ENCODE measurements at regions not wholly inside any gene's neighbourhood (a gene's known extent, or its start where the extent isn't known, plus 50 kb on each side); places are given as distances from the start of the nearest gene placed in this dataset.

DNA sequence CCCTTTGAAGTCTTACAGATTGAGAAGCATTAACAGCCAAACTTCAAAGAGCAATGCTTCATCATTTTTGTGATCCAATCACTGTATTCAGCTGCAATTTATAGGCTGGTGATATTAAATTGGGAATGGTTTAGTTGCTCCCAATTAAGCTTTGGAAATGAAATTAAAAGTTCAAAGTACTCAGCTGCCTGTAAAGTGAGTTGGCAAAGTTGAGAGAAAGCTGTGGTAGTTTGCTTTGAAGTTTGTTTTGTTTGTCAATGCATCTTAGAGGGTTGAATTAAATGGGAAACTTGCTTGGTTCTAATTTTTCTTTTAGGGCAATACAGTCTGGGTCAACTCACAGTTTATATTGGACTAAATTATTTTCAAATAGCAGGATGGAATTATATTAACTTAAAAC lies 238.4 kb upstream of the CTSO start:
- no peaks in the 10 kb centered on the region for H3K27me3 ChIP-seq (replicated peaks; ENCODE audit: insufficient read depth)

GRCh38 chr4:156191044-156191781 lies 237.5 kb upstream of the CTSO start:
- no peak overlapping the region for H3K27ac ChIP-seq
- TF ChIP-seq CTCF (IDR thresholded peaks at IDR 0.05), result no peak
- ATAC-seq (ENCODE audit: insufficient number of reproducible peaks, low FRiP score, low read depth) (no peak), DNase-seq (ENCODE audit: low spot score) (no peak)
- no peaks in the 10 kb centered on the region for H3K27me3 ChIP-seq (replicated peaks; ENCODE audit: insufficient read depth)
- H3K36me3 ChIP-seq, result no peaks in the 10 kb centered on the region
- no peaks in the 10 kb centered on the region for H3K4me1 ChIP-seq (ENCODE audit: control insufficient read depth in 1 of 2, low read depth in 2 of 2)
- no peaks in the 10 kb centered on the region for H3K9me3 ChIP-seq
- H3K4me3 ChIP-seq, result no peak overlapping the region

More for the DNA sequence above, 238.4 kb upstream of the CTSO start:
- Histone ChIP-seq H3K4me1 (ENCODE audit: control insufficient read depth in 1 of 2, low read depth in 2 of 2) (no peaks in the 10 kb centered on the region), H3K9me3 (no peaks in the 10 kb centered on the region), H3K36me3 (no peaks in the 10 kb centered on the region), H3K4me3 (no peak overlapping the region), H3K27ac (no peak overlapping the region)
- TF ChIP-seq CTCF (IDR thresholded peaks at IDR 0.05), result no peak
- DNase-seq (ENCODE audit: low spot score), result no peak
- ATAC-seq (ENCODE audit: insufficient number of reproducible peaks, low FRiP score, low read depth), result no peak

DNA sequence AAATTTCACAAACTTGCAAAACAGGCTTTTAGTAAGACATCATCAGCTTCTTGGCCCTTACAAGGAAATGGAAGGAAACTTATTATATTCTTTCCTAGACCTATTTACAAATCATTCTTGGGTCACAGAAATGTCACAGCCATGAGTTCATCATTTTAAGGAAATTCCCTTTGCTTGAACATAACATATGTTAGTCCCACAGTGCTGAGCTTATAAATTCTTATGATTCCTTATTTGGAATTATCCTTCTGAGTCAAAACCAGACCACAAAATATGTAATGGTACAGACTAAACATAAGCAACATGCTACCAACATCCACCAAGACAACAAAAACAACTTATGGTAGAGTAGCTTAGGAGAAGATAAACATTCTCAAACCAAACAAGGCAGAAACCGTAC lies 236.9 kb upstream of the CTSO start:
- H3K36me3 ChIP-seq, result no peaks in the 10 kb centered on the region
- no peaks in the 10 kb centered on the region for H3K27me3 ChIP-seq (replicated peaks; ENCODE audit: insufficient read depth)
- H3K27ac ChIP-seq, result no peak overlapping the region
- no peak for DNase-seq (ENCODE audit: low spot score)
- no peaks in the 10 kb centered on the region for H3K4me1 ChIP-seq (ENCODE audit: control insufficient read depth in 1 of 2, low read depth in 2 of 2)
- no peak for ATAC-seq (ENCODE audit: insufficient number of reproducible peaks, low FRiP score, low read depth)
- no peaks in the 10 kb centered on the region for H3K9me3 ChIP-seq
- no peak for TF ChIP-seq CTCF (IDR thresholded peaks at IDR 0.05)
- no peak overlapping the region for H3K4me3 ChIP-seq

GRCh38 chr4:156188596-156188995 lies 234.9 kb upstream of the CTSO start:
- Histone ChIP-seq H3K4me1 (ENCODE audit: control insufficient read depth in 1 of 2, low read depth in 2 of 2) (no peaks in the 10 kb centered on the region), H3K27me3 (replicated peaks; ENCODE audit: insufficient read depth) (no peaks in the 10 kb centered on the region), H3K36me3 (no peaks in the 10 kb centered on the region), H3K4me3 (no peak overlapping the region), H3K9me3 (no peaks in the 10 kb centered on the region), H3K27ac (no peak overlapping the region)
- ATAC-seq (ENCODE audit: insufficient number of reproducible peaks, low FRiP score, low read depth) (no peak), DNase-seq (ENCODE audit: low spot score) (no peak)
- TF ChIP-seq CTCF (IDR thresholded peaks at IDR 0.05), result no peak

GRCh38 chr4:156186111-156186510 lies 232.4 kb upstream of the CTSO start:
- H3K27me3 ChIP-seq (replicated peaks; ENCODE audit: insufficient read depth), result no peaks in the 10 kb centered on the region
- H3K27ac ChIP-seq, result no peak overlapping the region
- H3K4me3 ChIP-seq, result no peak overlapping the region
- DNase-seq (ENCODE audit: low spot score) (no peak), ATAC-seq (ENCODE audit: insufficient number of reproducible peaks, low FRiP score, low read depth) (no peak)
- H3K4me1 ChIP-seq (ENCODE audit: control insufficient read depth in 1 of 2, low read depth in 2 of 2), result no peaks in the 10 kb centered on the region
- H3K36me3 ChIP-seq, result no peaks in the 10 kb centered on the region
- no peaks in the 10 kb centered on the region for H3K9me3 ChIP-seq
- TF ChIP-seq CTCF (IDR thresholded peaks at IDR 0.05), result no peak

Measured in thoracic aorta (tissue), 2 donors.